Natural killer cell (primary cell): ENCODE measurements at regions not wholly inside any gene's neighbourhood (a gene's known extent, or its start where the extent isn't known, plus 50 kb on each side); places are given as distances from the start of the nearest gene placed in this dataset.
A peak's percentile ranks its signal among the peaks of the same experiment; 100 is the strongest.

Experiments
- ATAC-seq, 3 donors: fragments of 150-1000 bp in 2 of 3; fragments of 200-7000 bp in 1 of 3; cut with Tn5 transposase; 1 replicate in 1 of 3; 2 replicates in 2 of 3; pipeline ENCODE4 v1.10.0; 2021; ENCODE audit warnings: mild to moderate bottlenecking in 2 of 3, moderate library complexity in 2 of 3
- DNase-seq, 2 donors: peaks; one replicate each; pipeline versions ENCODE4 v3.0.0 to v3.0.0-alpha.2; 2013 to 2021; ENCODE audit warnings: mixed read lengths in 1 of 2
- H3K27ac ChIP-seq: one replicate; pipeline ENCODE4 v1.5.1; 2013; ENCODE audit warnings: mild to moderate bottlenecking, low read length
- H3K27me3 ChIP-seq: one replicate; pipeline ENCODE4 v1.6.1; 2013; ENCODE audit warnings: low read length; ENCODE audit not compliant: control insufficient read depth, insufficient read depth
- H3K36me3 ChIP-seq: one replicate; pipeline ENCODE4 v1.6.1; 2013; ENCODE audit warnings: low read length; ENCODE audit not compliant: control insufficient read depth, insufficient read depth
- H3K4me1 ChIP-seq: one replicate; pipeline ENCODE4 v1.6.1; 2013; ENCODE audit warnings: low read length; ENCODE audit not compliant: control insufficient read depth, insufficient read depth
- H3K4me3 ChIP-seq: one replicate; pipeline ENCODE4 v1.5.1; 2013; ENCODE audit warnings: low read length
- H3K9me3 ChIP-seq: one replicate; pipeline ENCODE4 v1.6.1; 2013; ENCODE audit warnings: low read length; ENCODE audit not compliant: control insufficient read depth, insufficient read depth
- H3K27ac Mint-ChIP-seq, 2 donors: one replicate each; pipeline ENCODE4 v1.8.0; 2022; ENCODE audit warnings: mild to moderate bottlenecking in 2 of 2, mixed read lengths in 2 of 2, moderate library complexity in 1 of 2
- H3K27me3 Mint-ChIP-seq, 2 donors: one replicate each; pipeline ENCODE4 v1.8.0; 2022; ENCODE audit warnings: low read depth in 2 of 2, mixed read lengths in 2 of 2
- H3K36me3 Mint-ChIP-seq: one replicate; pipeline ENCODE4 v1.8.0; 2022; ENCODE audit warnings: mixed read lengths
- H3K4me1 Mint-ChIP-seq, 2 donors: one replicate each; pipeline ENCODE4 v1.8.0; 2022; ENCODE audit warnings: mixed read lengths in 2 of 2
- H3K4me3 Mint-ChIP-seq: one replicate; pipeline ENCODE4 v1.8.0; 2022; ENCODE audit warnings: mild to moderate bottlenecking, moderate library complexity, mixed read lengths
- H3K9me3 Mint-ChIP-seq, 2 donors: one replicate each; pipeline ENCODE4 v1.8.0; 2022; ENCODE audit warnings: mixed read lengths in 2 of 2
- CTCF ChIP-seq: fragments of 200-600 bp; IDR thresholded peaks from one replicate; pipeline ENCODE4 v1.8.0; 2022; ENCODE audit warnings: antibody characterized with exemption
- WGBS: methylation state at CpG from one replicate; pipeline ENCODE4 v1.1.7; 2013; ENCODE audit warnings: missing lambda C conversion rate; ENCODE audit not compliant: insufficient coverage; 5-methylcytosine and 5-hydroxymethylcytosine counted together
- intact Hi-C: fragments of 100-400 bp; cut with micrococcal nuclease; formaldehyde crosslinking; loops from one replicate; pipeline ENCODE4 v1.14.2; 2022

GRCh38 chr13:73991884-73992283, 142.3 kb downstream of the KLF12 start:
- ATAC-seq (no peak), DNase-seq (no peak)
- no peaks in the 10 kb centered on the region for H3K9me3 Mint-ChIP-seq
- Histone ChIP-seq H3K27me3 (no peaks in the 10 kb centered on the region), H3K4me1 (no peaks in the 10 kb centered on the region), H3K36me3 (peaks cover 12% of the 10 kb centered on the region), H3K4me3 (no peak overlapping the region), H3K9me3 (no peaks in the 10 kb centered on the region), H3K27ac (no peak overlapping the region)
- peaks cover 68 to 75% of the 10 kb centered on the region in 2 donors for H3K4me1 Mint-ChIP-seq
- TF ChIP-seq CTCF: no peak
- no peaks in the 10 kb centered on the region for H3K36me3 Mint-ChIP-seq
- no peak overlapping the region for H3K4me3 Mint-ChIP-seq
- no peaks in the 10 kb centered on the region for H3K27me3 Mint-ChIP-seq
- H3K27ac Mint-ChIP-seq: peak overlapping the region; percentile 7 to 49
- 92% methylated on average over 3 of the region's 3 CpGs for WGBS
- intact Hi-C loops: no loop called here

- no peak overlapping the region for H3K4me3 Mint-ChIP-seq
These were observed 142.8 kb downstream of the KLF12 start for GRCh38 chr13:73991384-73991783.

GRCh38 chr13:73989244-73989843, 144.9 kb downstream of the KLF12 start:
- WGBS: 91% methylated on average over 4 of the region's 4 CpGs
- H3K27ac ChIP-seq: no peak overlapping the region

More at GRCh38 chr13:73991384-73991783, 142.8 kb downstream of the KLF12 start:
- Histone ChIP-seq H3K36me3 (peaks cover 12% of the 10 kb centered on the region), H3K27ac (no peak overlapping the region), H3K27me3 (no peaks in the 10 kb centered on the region), H3K4me1 (no peaks in the 10 kb centered on the region), H3K9me3 (no peaks in the 10 kb centered on the region), H3K4me3 (no peak overlapping the region)
- Mint-ChIP-seq H3K36me3 (no peaks in the 10 kb centered on the region), H3K27me3 (no peaks in the 10 kb centered on the region), H3K9me3 (no peaks in the 10 kb centered on the region), H3K27ac (peak overlapping the region; percentile 7 to 49), H3K4me1 (peaks cover 66 to 73% of the 10 kb centered on the region in 2 donors)
- TF ChIP-seq CTCF: no peak
- ATAC-seq (peak in 1 of 3 donors; percentile 20), DNase-seq (no peak)
- intact Hi-C loops: no loop called here
- WGBS: 92% methylated on average over 1 of the region's 1 CpG

More at GRCh38 chr13:73989244-73989843, 144.9 kb downstream of the KLF12 start:
- no peak for ATAC-seq
- H3K4me1 ChIP-seq: peaks cover 9% of the 10 kb centered on the region
- H3K9me3 Mint-ChIP-seq: no peaks in the 10 kb centered on the region
- no peaks in the 10 kb centered on the region for H3K9me3 ChIP-seq
- peak overlapping the region; percentile 70 to 74 for H3K27ac Mint-ChIP-seq
- no peaks in the 10 kb centered on the region for H3K27me3 Mint-ChIP-seq
- peaks cover 11% of the 10 kb centered on the region for H3K36me3 ChIP-seq
- no peaks in the 10 kb centered on the region for H3K36me3 Mint-ChIP-seq
- intact Hi-C loops: no loop called here
- H3K27me3 ChIP-seq: no peaks in the 10 kb centered on the region
- no peak for DNase-seq
- no peak overlapping the region for H3K4me3 ChIP-seq
- peaks cover 55 to 57% of the 10 kb centered on the region in 2 donors for H3K4me1 Mint-ChIP-seq
- TF ChIP-seq CTCF: no peak
- no peak overlapping the region for H3K4me3 Mint-ChIP-seq
